Stimulated activated CD8-positive, alpha-beta memory T cell treated with anti-CD3 and anti-CD28 coated beads, Interleukin-15, amount 100 ng/mL, for 4 hours (primary cell): ENCODE measurements at regions not wholly inside any gene's neighbourhood (a gene's known extent, or its start where the extent isn't known, plus 50 kb on each side); places are given as distances from the start of the nearest gene placed in this dataset.

Experiments used
- DNase-seq, 2 donors: peaks; one replicate each; pipeline ENCODE4 v3.0.0-alpha.2; 2020; ENCODE audit warnings: low read depth in 2 of 2

- no peak for DNase-seq
Measured at GRCh38 chr2:219897456-219897855, 270.0 kb downstream of the SLC4A3 start.

GRCh38 chr2:219901155-219901554, 273.7 kb downstream of the SLC4A3 start:
- no peak for DNase-seq

- no peak for DNase-seq
Measured at GRCh38 chr2:219902891-219903552, 275.6 kb downstream of the SLC4A3 start.

- DNase-seq = no peak
Measured at GRCh38 chr2:219905640-219906039, 278.2 kb downstream of the SLC4A3 start.

GRCh38 chr2:219906114-219907010, 278.9 kb downstream of the SLC4A3 start:
- DNase-seq = no peak

GRCh38 chr2:219907011-219907365, 279.6 kb downstream of the SLC4A3 start:
- no peak for DNase-seq

- DNase-seq = no peak
Measured at GRCh38 chr2:219908538-219908937, 281.1 kb downstream of the SLC4A3 start.

- no peak for DNase-seq
Measured at GRCh38 chr2:219911541-219911940, 284.1 kb downstream of the SLC4A3 start.

- DNase-seq = no peak
Measured at GRCh38 chr2:219912491-219912921, 285.1 kb downstream of the SLC4A3 start.

- DNase-seq = no peak
Measured at GRCh38 chr2:219914577-219914976, 287.1 kb downstream of the SLC4A3 start.

GRCh38 chr2:219916281-219916680, 288.9 kb downstream of the SLC4A3 start:
- no peak for DNase-seq

GRCh38 chr2:219916726-219917440, 289.5 kb downstream of the SLC4A3 start:
- DNase-seq = no peak

GRCh38 chr2:219918254-219918653, 290.8 kb downstream of the SLC4A3 start:
- no peak for DNase-seq

GRCh38 chr2:219918944-219919343, 291.5 kb downstream of the SLC4A3 start:
- no peak for DNase-seq

- DNase-seq = no peak
Measured at GRCh38 chr2:219919506-219919905, 292.1 kb downstream of the SLC4A3 start.

- no peak for DNase-seq
Measured at GRCh38 chr2:219929835-219930234, 302.4 kb downstream of the SLC4A3 start.

GRCh38 chr2:219939647-219940046, 312.2 kb downstream of the SLC4A3 start:
- no peak for DNase-seq

- DNase-seq = no peak
Measured at GRCh38 chr2:219944866-219945265, 317.4 kb downstream of the SLC4A3 start.

- no peak for DNase-seq
Measured at GRCh38 chr2:219946021-219946420, 318.6 kb downstream of the SLC4A3 start.

GRCh38 chr2:219946529-219946928, 319.1 kb downstream of the SLC4A3 start:
- DNase-seq = no peak

GRCh38 chr2:219947575-219947974, 320.1 kb downstream of the SLC4A3 start:
- no peak for DNase-seq

GRCh38 chr2:219949053-219949452, 321.6 kb downstream of the SLC4A3 start:
- no peak for DNase-seq

GRCh38 chr2:219951099-219951498, 323.7 kb downstream of the SLC4A3 start:
- DNase-seq = no peak
